ENCODE measurements at regions not wholly inside any gene's neighbourhood (a gene's known extent, or its start where the extent isn't known, plus 50 kb on each side); places are given as distances from the start of the nearest gene placed in this dataset.

DNA sequence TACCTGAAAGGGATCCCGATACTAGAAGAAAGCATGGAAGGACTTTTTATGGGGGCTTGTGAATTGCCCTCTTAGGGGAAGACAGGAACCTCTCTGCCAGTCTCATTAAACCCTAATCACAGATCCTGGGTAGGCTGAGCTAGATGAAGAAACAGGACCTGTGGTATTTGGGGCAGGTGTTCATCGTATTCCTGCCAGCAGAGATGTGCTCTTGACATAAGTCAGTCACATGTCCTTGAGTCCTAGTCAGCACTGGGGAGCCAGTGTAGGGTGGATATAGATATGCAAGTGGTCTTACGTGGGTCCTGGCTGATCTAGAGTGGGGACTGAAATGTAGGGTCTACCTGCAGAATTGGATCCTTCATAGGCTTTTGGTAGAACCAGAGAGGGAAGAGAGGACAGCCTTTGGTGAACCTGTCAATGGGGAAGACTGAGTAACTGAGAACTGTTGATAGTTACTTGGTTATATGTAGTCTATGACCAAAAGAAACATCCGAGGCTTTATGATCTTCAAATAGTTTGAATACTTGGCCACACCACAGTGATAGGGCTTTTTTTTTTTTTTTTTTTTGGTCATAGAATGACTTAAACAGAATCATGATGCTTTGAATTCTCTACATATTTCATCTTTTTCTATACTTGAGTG lies 63.5 kb upstream of the WDR1 start:
- no peak for DNase-seq

- DNase-seq: no peak
Measured at GRCh38 chr4:10178763-10179162, 62.2 kb upstream of the WDR1 start.

- no peak for DNase-seq
Measured at GRCh38 chr4:10175626-10176025, 59.0 kb upstream of the WDR1 start.

DNA sequence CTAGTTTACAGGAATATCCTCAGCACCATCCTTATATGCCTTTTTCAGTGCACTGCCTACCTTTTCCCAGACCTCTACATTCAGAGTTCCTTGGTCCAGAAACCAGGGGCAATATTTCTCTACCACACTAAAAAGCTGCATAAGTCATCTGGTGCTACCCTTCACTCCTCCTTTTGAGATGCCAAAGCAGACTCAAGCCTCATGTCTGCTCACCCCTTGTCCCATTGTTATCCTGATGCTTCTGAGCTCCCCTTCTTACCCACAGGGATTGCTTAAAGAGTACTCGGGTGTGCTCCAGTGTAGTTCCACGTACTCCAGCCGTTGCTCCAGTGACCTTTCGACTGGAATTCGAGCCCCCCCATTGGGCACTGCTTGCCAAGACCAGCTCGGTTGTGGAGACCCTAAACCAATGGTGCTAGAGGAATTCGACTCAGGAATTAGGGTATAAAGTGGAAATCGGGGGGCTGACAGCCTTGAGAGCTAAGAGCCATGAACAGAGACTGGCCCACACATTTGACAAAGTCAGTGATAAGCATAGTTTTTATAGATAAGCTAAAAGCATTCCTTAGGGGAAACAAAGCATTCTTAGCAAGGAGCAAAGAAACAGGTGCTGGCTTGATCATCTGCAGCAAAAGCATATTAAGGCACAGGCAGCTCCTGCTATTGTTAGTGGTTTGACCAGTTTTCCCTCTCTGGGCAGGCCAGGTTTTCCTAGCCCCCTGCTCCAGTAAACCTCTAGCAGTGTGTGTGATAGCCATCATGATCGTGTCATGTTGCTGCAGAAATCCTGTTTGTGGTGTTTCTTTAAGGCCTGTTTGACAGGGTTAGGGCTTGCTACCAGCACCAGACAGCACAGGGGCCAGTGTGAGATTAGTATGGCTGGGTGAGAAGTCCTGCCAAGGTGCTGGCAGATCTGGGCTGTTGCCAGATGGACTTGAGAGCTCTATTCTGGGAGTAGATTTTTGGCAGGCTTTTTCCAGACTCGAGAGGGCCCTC lies 57.5 kb upstream of the WDR1 start:
- DNase-seq: no peak

- peak in 1 of 56 donors; percentile 7 for DNase-seq
Measured at GRCh38 chr4:10173037-10173753, 56.6 kb upstream of the WDR1 start.

- no peak for DNase-seq
Measured at GRCh38 chr4:10172278-10172921, 55.8 kb upstream of the WDR1 start.

DNA sequence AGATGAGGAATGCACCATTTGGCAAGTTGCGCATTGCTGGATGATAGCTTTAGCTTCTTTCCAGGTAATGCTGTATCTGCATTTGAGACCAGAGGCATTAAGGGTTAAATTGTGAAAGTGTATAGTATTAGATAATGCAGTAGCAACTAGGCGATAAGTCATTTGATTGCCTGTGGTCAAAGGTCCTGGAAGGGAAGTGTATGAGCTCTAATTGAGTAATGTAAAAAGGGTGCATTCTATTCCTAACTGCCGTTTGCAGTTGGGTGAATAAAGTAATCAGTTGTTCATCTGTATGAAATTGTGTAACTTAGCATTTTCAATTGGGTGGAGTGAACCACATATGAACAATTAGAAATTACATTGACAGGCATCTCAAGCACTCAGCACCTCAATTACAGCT lies 54.5 kb upstream of the WDR1 start:
- DNase-seq: no peak

DNA sequence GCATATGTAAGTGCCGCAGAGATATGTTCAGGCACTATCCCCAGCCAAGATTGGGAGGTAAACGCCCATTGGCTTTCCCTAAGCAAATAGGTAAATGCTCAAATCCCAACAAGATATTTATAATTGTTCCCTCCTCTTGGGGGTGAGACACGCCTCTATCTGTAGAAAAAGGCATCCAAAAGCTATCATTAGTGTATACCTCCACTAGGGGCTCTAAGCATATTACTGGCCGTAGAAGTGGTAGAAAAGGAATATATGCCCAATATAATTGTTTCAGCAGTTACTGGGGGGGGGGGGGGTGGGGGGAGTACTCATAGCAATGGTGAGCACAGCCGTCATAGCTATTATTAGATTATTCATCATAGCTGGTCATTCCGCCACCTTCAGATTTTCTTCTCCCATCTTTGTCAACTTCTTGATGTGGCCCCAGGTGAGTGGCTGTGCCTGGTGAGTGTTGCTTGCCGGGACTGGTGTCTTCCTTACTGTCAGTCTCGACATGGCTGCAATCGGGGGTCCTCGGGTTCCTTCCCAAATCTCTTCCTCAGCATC lies 53.3 kb upstream of the WDR1 start:
- no peak for DNase-seq

DNA sequence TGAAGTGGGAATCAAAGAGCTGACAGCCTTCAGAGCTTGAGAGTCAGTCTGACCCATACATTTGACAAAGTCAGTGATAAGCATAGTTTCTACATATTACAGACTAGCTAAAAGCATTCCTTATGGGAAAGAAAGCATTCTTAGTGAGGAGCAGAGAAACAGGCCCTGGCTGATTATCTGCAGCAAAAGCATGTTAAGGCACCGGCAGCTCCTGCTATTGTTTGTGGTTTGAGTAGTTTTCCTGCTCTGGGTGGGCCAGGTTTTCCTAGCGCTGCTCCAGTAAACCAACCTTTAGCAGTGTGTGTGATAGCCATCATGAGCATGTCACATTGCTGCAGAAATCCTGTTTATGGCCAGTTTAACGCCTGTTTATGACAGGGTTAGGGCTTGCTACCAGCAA lies 51.6 kb upstream of the WDR1 start:
- no peak for DNase-seq

GRCh38 chr4:10167201-10167600 lies 50.6 kb upstream of the WDR1 start:
- DNase-seq: no peak

Data from nucleus accumbens (tissue), 56 donors.